H1 (cell line): ENCODE measurements at regions not wholly inside any gene's neighbourhood (a gene's known extent, or its start where the extent isn't known, plus 50 kb on each side); places are given as distances from the start of the nearest gene placed in this dataset.

Experiments
- CTCF ChIA-PET: fragments of 300-600 bp; sonication (Branson Sonifier 250); formaldehyde crosslinking; loops from one replicate; lab custom pipeline; 2021; ENCODE audit not compliant: partially characterized antibody; lab: Charles Lee
- POLR2A ChIA-PET: fragments of 300-600 bp; sonication (Branson Sonifier 250); formaldehyde crosslinking; loops from one replicate; lab custom pipeline; 2021; ENCODE audit warnings: inconsistent platforms; ENCODE audit not compliant: partially characterized antibody; lab: Charles Lee
- DNase-seq, 2 experiments: peaks; one replicate each; pipeline versions ENCODE4 v3.0.0 to v3.0.0-alpha.2; 2010 to 2022; ENCODE audit warnings: low spot score in 2 of 2, low read depth in 1 of 2, mixed read lengths in 1 of 2
- FAIRE-seq: peaks from 2 replicates; lab custom pipeline; 2011; peaks lifted over from hg19 to GRCh38; lab: Jason Lieb, UNC
- H2AFZ ChIP-seq: 2 replicates; pipeline ENCODE4 v1.8.1; 2012; ENCODE audit warnings: low read length, inconsistent platforms
- H2AK5ac ChIP-seq: 2 replicates; pipeline ENCODE4 v1.6.1; 2013; ENCODE audit warnings: low read depth, low read length
- H2BK120ac ChIP-seq: replicated peaks from 2 replicates; pipeline ENCODE3; 2013; ENCODE audit warnings: low read depth, low read length, inconsistent platforms
- H2BK12ac ChIP-seq: 2 replicates; pipeline ENCODE4 v1.6.1; 2013; ENCODE audit warnings: low read depth, low read length
- H2BK15ac ChIP-seq: 2 replicates; pipeline ENCODE4 v1.6.1; 2013; ENCODE audit warnings: low read length
- H2BK20ac ChIP-seq: 2 replicates; pipeline ENCODE4 v1.6.1; 2013; ENCODE audit warnings: low read length
- H2BK5ac ChIP-seq: 2 replicates; pipeline ENCODE4 v1.6.1; 2013; ENCODE audit warnings: low read depth, low read length
- H3K14ac ChIP-seq: 2 replicates; pipeline ENCODE4 v1.6.1; 2013; ENCODE audit warnings: inconsistent platforms; ENCODE audit not compliant: insufficient read length
- H3K18ac ChIP-seq: 2 replicates; pipeline ENCODE4 v1.6.1; 2013; ENCODE audit warnings: low read length; ENCODE audit errors: extremely low read depth
- H3K23ac ChIP-seq: 2 replicates; pipeline ENCODE4 v1.6.1; 2013; ENCODE audit warnings: inconsistent platforms; ENCODE audit not compliant: insufficient read length
- H3K23me2 ChIP-seq: 2 replicates; pipeline ENCODE4 v1.6.1; 2013; ENCODE audit warnings: low read depth, low read length
- H3K27ac ChIP-seq: 2 replicates; pipeline ENCODE4 v1.6.1; 2011; ENCODE audit warnings: low read depth, low read length, inconsistent platforms
- H3K27me3 ChIP-seq, 4 experiments: replicated peaks in 1 of 4; 1 replicate in 1 of 4; 2 replicates in 3 of 4; pipeline versions ENCODE4 v1.6.1 to v1.8.1; 2011 to 2013; ENCODE audit warnings: low read length in 3 of 4, mild to moderate bottlenecking in 3 of 4, inconsistent platforms in 2 of 4, mixed read lengths in 2 of 4, moderate library complexity in 1 of 4; ENCODE audit not compliant: control insufficient read depth in 3 of 4, insufficient read depth in 3 of 4; ENCODE audit errors: extremely low read depth in 1 of 4
- H3K36me3 ChIP-seq, 4 experiments: 2 replicates each; pipeline versions ENCODE4 v1.6.1 to v1.8.1; 2011 to 2013; ENCODE audit warnings: mild to moderate bottlenecking in 4 of 4, low read length in 3 of 4, moderate library complexity in 2 of 4, control low read depth in 1 of 4, inconsistent platforms in 1 of 4; ENCODE audit not compliant: insufficient read depth in 4 of 4, control insufficient read depth in 2 of 4
- H3K4ac ChIP-seq: replicated peaks from 2 replicates; pipeline ENCODE3; 2013; ENCODE audit warnings: low read length, low read depth, mixed read lengths, inconsistent platforms; ENCODE audit not compliant: insufficient read length
- H3K4me1 ChIP-seq, 4 experiments: replicated peaks in 1 of 4; 1 replicate in 1 of 4; 2 replicates in 3 of 4; pipeline versions ENCODE4 v1.6.1 to v1.8.1; 2011 to 2013; ENCODE audit warnings: low read length in 3 of 4, inconsistent platforms in 2 of 4, mixed read lengths in 1 of 4; ENCODE audit not compliant: insufficient read depth in 4 of 4, control insufficient read depth in 3 of 4
- H3K4me2 ChIP-seq, 2 experiments: 2 replicates each; pipeline versions ENCODE4 v1.6.1 to v1.8.1; 2011 to 2013; ENCODE audit warnings: low read depth in 2 of 2, low read length in 2 of 2, control low read depth in 1 of 2, inconsistent platforms in 1 of 2, mild to moderate bottlenecking in 1 of 2; ENCODE audit not compliant: insufficient read depth in 1 of 2
- H3K4me3 ChIP-seq, 4 experiments: fragments of 200-600, 300-600 bp in 1 of 4; sonication (generic), shearing (Covaris generic), sonication (Bioruptor Twin) in 1 of 4; 2 replicates each; pipeline versions ENCODE4 v1.5.1 to v1.8.1; 2011 to 2016; ENCODE audit warnings: low read length in 4 of 4, low read depth in 3 of 4, control low read depth in 2 of 4, inconsistent platforms in 2 of 4, mild to moderate bottlenecking in 2 of 4, mixed read lengths in 1 of 4, moderate library complexity in 1 of 4; ENCODE audit not compliant: insufficient read depth in 2 of 4; ENCODE audit errors: extremely low read depth in 1 of 4
- H3K56ac ChIP-seq: replicated peaks from 2 replicates; pipeline ENCODE3; 2013; ENCODE audit warnings: low read depth, mild to moderate bottlenecking, mixed read lengths, low read length, inconsistent platforms; ENCODE audit not compliant: insufficient read length
- H3K79me1 ChIP-seq: 2 replicates; pipeline ENCODE4 v1.6.1; 2013; ENCODE audit warnings: low read depth, low read length, control low read depth
- H3K79me2 ChIP-seq, 2 experiments: 2 replicates each; pipeline versions ENCODE4 v1.6.1 to v1.8.1; 2012 to 2013; ENCODE audit warnings: low read length in 2 of 2, mild to moderate bottlenecking in 2 of 2, inconsistent platforms in 1 of 2; ENCODE audit not compliant: insufficient read depth in 2 of 2, control insufficient read depth in 1 of 2
- H3K9ac ChIP-seq, 4 experiments: replicated peaks in 1 of 4; 1 replicate in 1 of 4; 2 replicates in 3 of 4; pipeline versions ENCODE4 v1.6.1 to v1.8.1; 2011 to 2013; ENCODE audit warnings: low read depth in 3 of 4, low read length in 3 of 4, control low read depth in 2 of 4, mild to moderate bottlenecking in 2 of 4, moderate library complexity in 2 of 4, inconsistent platforms in 1 of 4; ENCODE audit errors: extremely low read depth in 1 of 4
- H3K9me3 ChIP-seq, 2 experiments: 2 replicates each; pipeline versions ENCODE4 v1.6.1 to v1.8.1; 2012 to 2013; ENCODE audit warnings: mild to moderate bottlenecking in 2 of 2, moderate library complexity in 2 of 2, control low read depth in 1 of 2, inconsistent platforms in 1 of 2, low read depth in 1 of 2, low read length in 1 of 2, mixed read lengths in 1 of 2; ENCODE audit not compliant: insufficient read depth in 2 of 2
- H4K20me1 ChIP-seq, 2 experiments: replicated peaks in 1 of 2; 2 replicates each; pipeline versions ENCODE3 to v1.8.1; 2011 to 2013; ENCODE audit warnings: inconsistent platforms in 2 of 2, low read length in 2 of 2, mild to moderate bottlenecking in 1 of 2; ENCODE audit not compliant: insufficient read depth in 2 of 2, control insufficient read depth in 1 of 2
- H4K5ac ChIP-seq: 2 replicates; pipeline ENCODE4 v1.6.1; 2013; ENCODE audit warnings: low read length, low read depth, mixed read lengths, inconsistent platforms; ENCODE audit not compliant: insufficient read length
- H4K8ac ChIP-seq: 2 replicates; pipeline ENCODE4 v1.8.0; 2013; ENCODE audit warnings: mild to moderate bottlenecking, moderate library complexity, low read length, inconsistent platforms; ENCODE audit not compliant: insufficient read depth; ENCODE audit errors: extremely low read depth
- H4K91ac ChIP-seq: replicated peaks from 2 replicates; pipeline ENCODE3; 2013; ENCODE audit warnings: low read length, mixed read lengths, inconsistent platforms; ENCODE audit not compliant: insufficient read length
- ASH2L ChIP-seq: fragments of 200-600, 300-600 bp; sonication (generic); IDR thresholded peaks from one replicate; pipeline ENCODE4 v1.7.1; 2017; ENCODE audit warnings: low read length
- CHD1 ChIP-seq: IDR thresholded peaks from 2 replicates; pipeline ENCODE4 v1.6.1; 2012; ENCODE audit warnings: low read depth, low read length, improper control_type of control experiment
- JUN ChIP-seq: IDR thresholded peaks from 2 replicates; pipeline ENCODE4 v1.6.1; 2011; ENCODE audit warnings: low read depth, mild to moderate bottlenecking, improper control_type of control experiment, low read length
- YY1 ChIP-seq: IDR thresholded peaks from 2 replicates; pipeline ENCODE4 v1.6.1; 2011; ENCODE audit warnings: low read depth, mild to moderate bottlenecking, low read length
- WGBS, 2 experiments: shearing (Covaris generic) in 1 of 2; methylation state at CpG; one replicate each; pipeline versions ENCODE4 v1.1.6 to v1.1.7; 2013 to 2015; ENCODE audit warnings: low lambda C conversion rate in 2 of 2, mixed read lengths in 2 of 2, inconsistent platforms in 1 of 2, low coverage in 1 of 2, missing lambda C conversion rate in 1 of 2; ENCODE audit not compliant: insufficient replicate concordance in 2 of 2, insufficient coverage in 1 of 2, insufficient read length in 1 of 2; ENCODE audit errors: extremely low coverage in 1 of 2, missing lambda C conversion rate in 1 of 2; 5-methylcytosine and 5-hydroxymethylcytosine counted together
- TF ChIP-seq, protein P1 (sequence below), 3 experiments: IDR thresholded peaks; 1 replicate in 2 of 3; 2 replicates in 1 of 3; pipeline versions ENCODE4 v1.5.1 to v1.6.1; 2011; ENCODE audit warnings: low read length in 3 of 3, mild to moderate bottlenecking in 3 of 3, inconsistent platforms in 2 of 3, low read depth in 1 of 3, moderate library complexity in 1 of 3; ENCODE audit not compliant: insufficient read depth in 1 of 3; ENCODE audit errors: control extremely low read depth in 1 of 3
- TF ChIP-seq, protein P2 (sequence below): IDR thresholded peaks from 2 replicates; pipeline ENCODE4 v1.6.1; 2012; ENCODE audit warnings: inconsistent platforms

DNA sequence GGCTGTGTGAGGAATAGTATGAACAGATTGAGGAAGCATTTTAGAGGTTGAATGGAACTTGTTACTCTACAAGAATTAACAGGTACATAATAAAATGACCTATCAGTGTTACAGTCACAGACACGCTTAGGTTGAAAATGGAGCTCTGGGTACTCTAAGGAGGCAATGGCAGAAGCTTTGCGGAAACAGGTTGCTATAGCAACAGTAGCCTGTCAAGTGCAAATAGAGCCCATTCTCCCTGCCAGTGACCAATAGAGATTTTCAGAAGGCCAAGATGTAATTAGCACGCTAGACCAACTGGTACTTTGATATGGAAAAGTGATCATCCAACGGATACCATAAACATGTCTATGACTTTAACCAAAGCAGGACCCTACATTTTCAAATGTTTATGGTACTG, 148.5 kb upstream of the FREM2 start:
- Histone ChIP-seq H4K5ac (no peak overlapping the region), H3K56ac (no peak overlapping the region), H3K4me3 (no peak overlapping the region), H3K14ac (no peak overlapping the region), H3K18ac (no peak overlapping the region), H2BK5ac (no peak overlapping the region), H2BK15ac (no peak overlapping the region), H3K4me1 (no peaks in the 10 kb centered on the region), H3K27me3 (no peaks in the 10 kb centered on the region), H3K9me3 (no peaks in the 10 kb centered on the region), H3K27ac (no peak overlapping the region), H3K23ac (no peak overlapping the region), H2AK5ac (no peak overlapping the region), H2AFZ (no peak overlapping the region), H2BK120ac (no peak overlapping the region), H3K4me2 (no peak overlapping the region), H3K4ac (no peak overlapping the region), H4K20me1 (no peaks in the 10 kb centered on the region), H3K9ac (no peak overlapping the region), H3K36me3 (no peaks in the 10 kb centered on the region), H3K79me2 (no peaks in the 10 kb centered on the region), H4K91ac (no peak overlapping the region), H3K79me1 (no peaks in the 10 kb centered on the region), H3K23me2 (no peaks in the 10 kb centered on the region), H4K8ac (no peak overlapping the region), H2BK20ac (no peak overlapping the region), H2BK12ac (no peak overlapping the region)
- no peak for TF ChIP-seq JUN
- TF ChIP-seq, protein P1, sequence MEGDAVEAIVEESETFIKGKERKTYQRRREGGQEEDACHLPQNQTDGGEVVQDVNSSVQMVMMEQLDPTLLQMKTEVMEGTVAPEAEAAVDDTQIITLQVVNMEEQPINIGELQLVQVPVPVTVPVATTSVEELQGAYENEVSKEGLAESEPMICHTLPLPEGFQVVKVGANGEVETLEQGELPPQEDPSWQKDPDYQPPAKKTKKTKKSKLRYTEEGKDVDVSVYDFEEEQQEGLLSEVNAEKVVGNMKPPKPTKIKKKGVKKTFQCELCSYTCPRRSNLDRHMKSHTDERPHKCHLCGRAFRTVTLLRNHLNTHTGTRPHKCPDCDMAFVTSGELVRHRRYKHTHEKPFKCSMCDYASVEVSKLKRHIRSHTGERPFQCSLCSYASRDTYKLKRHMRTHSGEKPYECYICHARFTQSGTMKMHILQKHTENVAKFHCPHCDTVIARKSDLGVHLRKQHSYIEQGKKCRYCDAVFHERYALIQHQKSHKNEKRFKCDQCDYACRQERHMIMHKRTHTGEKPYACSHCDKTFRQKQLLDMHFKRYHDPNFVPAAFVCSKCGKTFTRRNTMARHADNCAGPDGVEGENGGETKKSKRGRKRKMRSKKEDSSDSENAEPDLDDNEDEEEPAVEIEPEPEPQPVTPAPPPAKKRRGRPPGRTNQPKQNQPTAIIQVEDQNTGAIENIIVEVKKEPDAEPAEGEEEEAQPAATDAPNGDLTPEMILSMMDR (IDR thresholded peaks at IDR 0.05; ENCODE audit: control extremely low read depth in 1 of 3, insufficient read depth in 1 of 3, low read depth in 1 of 3, low read length in 3 of 3), result no peak
- no peak for TF ChIP-seq ASH2L
- no peak for TF ChIP-seq CHD1
- TF ChIP-seq, protein P2, sequence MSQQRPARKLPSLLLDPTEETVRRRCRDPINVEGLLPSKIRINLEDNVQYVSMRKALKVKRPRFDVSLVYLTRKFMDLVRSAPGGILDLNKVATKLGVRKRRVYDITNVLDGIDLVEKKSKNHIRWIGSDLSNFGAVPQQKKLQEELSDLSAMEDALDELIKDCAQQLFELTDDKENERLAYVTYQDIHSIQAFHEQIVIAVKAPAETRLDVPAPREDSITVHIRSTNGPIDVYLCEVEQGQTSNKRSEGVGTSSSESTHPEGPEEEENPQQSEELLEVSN, result no peak
- 0 out of 2 replicates have a peak, but pooled peaks have one; percentile 15 for TF ChIP-seq YY1
- 32% methylated on average over 4 of the region's 4 CpGs; no CpG with 5 or more reads in 1 of the 2 experiments for WGBS, 2 experiments
- ChIA-PET POLR2A (no interaction called here), CTCF (interaction anchor here (2.1 kb wide), 1 partner anchor 43 kb away, joined by 6 read pairs; no protein-coding TSS in a partner anchor)
- no peak for DNase-seq
- peak; percentile 94 for FAIRE-seq
